ENCODE measurements at regions not wholly inside any gene's neighbourhood (a gene's known extent, or its start where the extent isn't known, plus 50 kb on each side); places are given as distances from the start of the nearest gene placed in this dataset.

DNA sequence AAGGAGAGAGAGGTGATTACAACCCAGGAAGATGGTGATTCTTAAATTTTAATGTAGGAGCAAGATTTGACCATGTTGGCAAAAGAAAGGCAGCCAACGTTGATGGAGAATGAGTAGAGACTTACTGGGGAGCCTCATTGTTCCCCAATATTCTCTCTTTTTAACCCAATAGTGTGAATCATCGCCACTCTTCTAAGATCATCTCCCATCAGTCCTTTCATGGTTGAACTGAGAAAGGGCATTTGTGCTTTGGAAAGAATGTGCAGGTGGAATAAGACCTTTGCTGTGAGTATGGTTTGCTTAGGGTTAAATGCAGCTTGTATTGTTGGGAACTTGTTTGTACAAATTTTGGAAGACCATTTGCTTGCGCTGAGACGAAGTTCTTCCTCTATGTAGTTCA is 231.0 kb downstream of the TBXT start:
- no peak overlapping the region for H3K27ac ChIP-seq (ENCODE audit: low read depth in 1 of 2, low read length in 2 of 2)
- H3K79me2 ChIP-seq (ENCODE audit: insufficient read depth, low read length) = no peaks in the 10 kb centered on the region
- TF ChIP-seq, protein P1, sequence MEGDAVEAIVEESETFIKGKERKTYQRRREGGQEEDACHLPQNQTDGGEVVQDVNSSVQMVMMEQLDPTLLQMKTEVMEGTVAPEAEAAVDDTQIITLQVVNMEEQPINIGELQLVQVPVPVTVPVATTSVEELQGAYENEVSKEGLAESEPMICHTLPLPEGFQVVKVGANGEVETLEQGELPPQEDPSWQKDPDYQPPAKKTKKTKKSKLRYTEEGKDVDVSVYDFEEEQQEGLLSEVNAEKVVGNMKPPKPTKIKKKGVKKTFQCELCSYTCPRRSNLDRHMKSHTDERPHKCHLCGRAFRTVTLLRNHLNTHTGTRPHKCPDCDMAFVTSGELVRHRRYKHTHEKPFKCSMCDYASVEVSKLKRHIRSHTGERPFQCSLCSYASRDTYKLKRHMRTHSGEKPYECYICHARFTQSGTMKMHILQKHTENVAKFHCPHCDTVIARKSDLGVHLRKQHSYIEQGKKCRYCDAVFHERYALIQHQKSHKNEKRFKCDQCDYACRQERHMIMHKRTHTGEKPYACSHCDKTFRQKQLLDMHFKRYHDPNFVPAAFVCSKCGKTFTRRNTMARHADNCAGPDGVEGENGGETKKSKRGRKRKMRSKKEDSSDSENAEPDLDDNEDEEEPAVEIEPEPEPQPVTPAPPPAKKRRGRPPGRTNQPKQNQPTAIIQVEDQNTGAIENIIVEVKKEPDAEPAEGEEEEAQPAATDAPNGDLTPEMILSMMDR (IDR thresholded peaks at IDR 0.05) = no peak
- DNase-seq = no peak
- Mint-ChIP-seq H3K36me3 (no peaks in the 10 kb centered on the region), H3K4me1 (no peaks in the 10 kb centered on the region), H3K27me3 (ENCODE audit: low read depth in 3 of 3) (peaks cover 1 to 5% (median 5%) of the 10 kb centered on the region in 3 donors), H3K9me3 (peaks cover 2 to 9% (median 7%) of the 10 kb centered on the region in 7 donors), H3K4me3 (no peak overlapping the region), H3K27ac (no peak overlapping the region)
- H3K9me3 ChIP-seq (replicated peaks in 1 of 2; ENCODE audit: control insufficient read depth in 1 of 2, insufficient read depth in 1 of 2, low read length in 2 of 2) = peaks cover 0 to 4% of the 10 kb centered on the region in 2 donors
- 100% methylated on average over 2 of the region's 4 CpGs for WGBS (ENCODE audit: insufficient coverage)
- no peak overlapping the region for H3K4me3 ChIP-seq (replicated peaks in 1 of 3; ENCODE audit: low read depth in 2 of 3, low read length in 3 of 3)
- no peaks in the 10 kb centered on the region for H4K20me1 ChIP-seq (ENCODE audit: insufficient read depth, low read length)
- H3K4me1 ChIP-seq (ENCODE audit: control insufficient read depth in 1 of 2, insufficient read depth in 2 of 2, low read length in 2 of 2) = no peaks in the 10 kb centered on the region
- no peak overlapping the region for H3K9ac ChIP-seq (ENCODE audit: insufficient read depth, low read length, poor library complexity, severe bottlenecking)
- no peaks in the 10 kb centered on the region for H3K36me3 ChIP-seq (replicated peaks in 1 of 2; ENCODE audit: control insufficient read depth in 1 of 2, insufficient read depth in 2 of 2, low read length in 2 of 2)
- no peaks in the 10 kb centered on the region for H3K27me3 ChIP-seq (ENCODE audit: control insufficient read depth in 2 of 2, insufficient read depth in 2 of 2, low read length in 2 of 2)
- no peak overlapping the region for H2AFZ ChIP-seq (ENCODE audit: insufficient read depth, low read depth, low read length, poor library complexity, severe bottlenecking)
- no peak overlapping the region for H3K4me2 ChIP-seq (replicated peaks; ENCODE audit: extremely low read depth, low read length, poor library complexity, severe bottlenecking)
- intact Hi-C loops (cut with micrococcal nuclease) = no loop called here

DNA sequence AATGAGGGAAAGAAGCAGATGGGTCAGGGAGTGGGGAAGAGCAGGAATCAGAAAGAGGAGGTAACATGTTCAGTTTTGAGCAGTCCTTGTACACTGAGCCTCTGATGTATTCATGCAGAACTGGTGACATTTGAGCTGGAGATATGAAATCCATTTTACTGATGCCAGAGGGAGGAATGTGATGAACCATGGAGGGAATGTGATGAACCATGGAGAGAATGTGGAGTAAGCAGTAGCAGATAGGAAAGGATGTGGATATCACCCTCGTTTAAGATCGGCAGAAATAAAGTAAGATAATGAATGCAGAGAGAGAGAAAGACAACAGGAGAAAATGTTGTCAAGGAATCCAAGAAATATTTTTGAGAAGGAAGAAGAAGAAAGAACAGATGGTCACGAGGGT is 231.6 kb downstream of the TBXT start:
- Mint-ChIP-seq H3K36me3 (no peaks in the 10 kb centered on the region), H3K4me1 (no peaks in the 10 kb centered on the region), H3K4me3 (no peak overlapping the region), H3K27ac (no peak overlapping the region), H3K27me3 (ENCODE audit: low read depth in 3 of 3) (peaks cover under 1 to 5% (median 5%) of the 10 kb centered on the region in 3 donors), H3K9me3 (peaks cover 0 to 6% (median 5%) of the 10 kb centered on the region in 7 donors)
- H3K27me3 ChIP-seq (ENCODE audit: control insufficient read depth in 2 of 2, insufficient read depth in 2 of 2, low read length in 2 of 2) = no peaks in the 10 kb centered on the region
- no peaks in the 10 kb centered on the region for H3K79me2 ChIP-seq (ENCODE audit: insufficient read depth, low read length)
- H3K9ac ChIP-seq (ENCODE audit: insufficient read depth, low read length, poor library complexity, severe bottlenecking) = no peak overlapping the region
- 88% methylated on average over 3 of the region's 3 CpGs for WGBS (ENCODE audit: insufficient coverage)
- no peaks in the 10 kb centered on the region for H4K20me1 ChIP-seq (ENCODE audit: insufficient read depth, low read length)
- no peak overlapping the region for H3K4me2 ChIP-seq (replicated peaks; ENCODE audit: extremely low read depth, low read length, poor library complexity, severe bottlenecking)
- intact Hi-C loops (cut with micrococcal nuclease) = no loop called here
- H3K4me3 ChIP-seq (replicated peaks in 1 of 3; ENCODE audit: low read depth in 2 of 3, low read length in 3 of 3) = no peak overlapping the region
- TF ChIP-seq, protein P1 (IDR thresholded peaks at IDR 0.05) = no peak
- no peak overlapping the region for H2AFZ ChIP-seq (ENCODE audit: insufficient read depth, low read depth, low read length, poor library complexity, severe bottlenecking)
- peaks cover 0 to 4% of the 10 kb centered on the region in 2 donors for H3K9me3 ChIP-seq (replicated peaks in 1 of 2; ENCODE audit: control insufficient read depth in 1 of 2, insufficient read depth in 1 of 2, low read length in 2 of 2)
- no peak overlapping the region for H3K27ac ChIP-seq (ENCODE audit: low read depth in 1 of 2, low read length in 2 of 2)
- no peaks in the 10 kb centered on the region for H3K4me1 ChIP-seq (ENCODE audit: control insufficient read depth in 1 of 2, insufficient read depth in 2 of 2, low read length in 2 of 2)
- no peaks in the 10 kb centered on the region for H3K36me3 ChIP-seq (replicated peaks in 1 of 2; ENCODE audit: control insufficient read depth in 1 of 2, insufficient read depth in 2 of 2, low read length in 2 of 2)
- DNase-seq = no peak
